SK-N-MC (cell line): ENCODE measurements at regions not wholly inside any gene's neighbourhood (a gene's known extent, or its start where the extent isn't known, plus 50 kb on each side); places are given as distances from the start of the nearest gene placed in this dataset.

Experiments used
- DNase-seq: peaks from one replicate; pipeline ENCODE4 v3.0.0-alpha.2; 2011; ENCODE audit warnings: low read depth, low spot score
- H3K27ac ChIP-seq: fragments of 200-600 bp; sonication (generic); 2 replicates; pipeline ENCODE4 v1.5.1; 2016; ENCODE audit warnings: mixed run types
- H3K36me3 ChIP-seq: fragments of 200-600 bp; sonication (generic); 2 replicates; pipeline ENCODE4 v1.6.1; 2017; ENCODE audit warnings: antibody characterized with exemption, low read length, mixed read lengths; ENCODE audit not compliant: insufficient read depth
- H3K4me3 ChIP-seq: fragments of 200-600 bp; sonication (generic); 2 replicates; pipeline ENCODE4 v1.5.1; 2016
- H3K9ac ChIP-seq: fragments of 200-600 bp; sonication (generic); 2 replicates; pipeline ENCODE4 v1.8.0; 2017; ENCODE audit warnings: mixed run types, mixed read lengths; ENCODE audit not compliant: insufficient read length
- H3K9me3 ChIP-seq: fragments of 200-600 bp; sonication (generic); 2 replicates; pipeline ENCODE4 v1.6.1; 2017; ENCODE audit warnings: low read depth, mild to moderate bottlenecking, antibody characterized with exemption, low read length, moderate library complexity, mixed read lengths
- EZH2 ChIP-seq: fragments of 200-600 bp; sonication (generic); IDR thresholded peaks from one replicate; pipeline ENCODE4 v1.6.1; 2017; ENCODE audit warnings: antibody characterized with exemption
- FOXP2 ChIP-seq: optimal IDR thresholded peaks from 2 replicates; pipeline ENCODE3; 2011; ENCODE audit warnings: mild to moderate bottlenecking, moderate library complexity; ENCODE audit not compliant: insufficient read depth; ENCODE audit errors: extremely low read length, control extremely low read depth
- POLR2AphosphoS5 ChIP-seq: IDR thresholded peaks from 2 replicates; pipeline ENCODE4 v1.6.1; 2012; ENCODE audit warnings: mild to moderate bottlenecking, low read depth, low read length, borderline replicate concordance

GRCh38 chr1:182260516-182260915, 131.1 kb downstream of the GLUL start:
- Histone ChIP-seq H3K9me3 (no peaks in the 10 kb centered on the region), H3K36me3 (no peaks in the 10 kb centered on the region), H3K4me3 (no peak overlapping the region), H3K9ac (no peak overlapping the region), H3K27ac (no peak overlapping the region)
- TF ChIP-seq POLR2AphosphoS5 (no peak), EZH2 (no peak), FOXP2 (no peak)
- DNase-seq: no peak

- Histone ChIP-seq H3K9ac (no peak overlapping the region), H3K9me3 (no peaks in the 10 kb centered on the region), H3K27ac (peak overlapping the region; percentile 73; the same call in 1 of the 2 replicates), H3K36me3 (no peaks in the 10 kb centered on the region), H3K4me3 (no peak overlapping the region)
- TF ChIP-seq POLR2AphosphoS5 (no peak), FOXP2 (no peak), EZH2 (no peak)
- DNase-seq: no peak
Measured at GRCh38 chr1:182259968-182260367, 131.6 kb downstream of the GLUL start.

- Histone ChIP-seq H3K36me3 (no peaks in the 10 kb centered on the region), H3K9ac (no peak overlapping the region), H3K4me3 (peak overlapping the region; percentile 44), H3K9me3 (no peaks in the 10 kb centered on the region), H3K27ac (peak overlapping the region; percentile 73; the same call in 1 of the 2 replicates)
- peak; percentile 48 for DNase-seq
- TF ChIP-seq EZH2 (no peak), POLR2AphosphoS5 (peak; percentile 30; the same call in 1 of the 2 replicates), FOXP2 (no peak)
Measured at GRCh38 chr1:182259229-182259872, 132.2 kb downstream of the GLUL start.

DNA sequence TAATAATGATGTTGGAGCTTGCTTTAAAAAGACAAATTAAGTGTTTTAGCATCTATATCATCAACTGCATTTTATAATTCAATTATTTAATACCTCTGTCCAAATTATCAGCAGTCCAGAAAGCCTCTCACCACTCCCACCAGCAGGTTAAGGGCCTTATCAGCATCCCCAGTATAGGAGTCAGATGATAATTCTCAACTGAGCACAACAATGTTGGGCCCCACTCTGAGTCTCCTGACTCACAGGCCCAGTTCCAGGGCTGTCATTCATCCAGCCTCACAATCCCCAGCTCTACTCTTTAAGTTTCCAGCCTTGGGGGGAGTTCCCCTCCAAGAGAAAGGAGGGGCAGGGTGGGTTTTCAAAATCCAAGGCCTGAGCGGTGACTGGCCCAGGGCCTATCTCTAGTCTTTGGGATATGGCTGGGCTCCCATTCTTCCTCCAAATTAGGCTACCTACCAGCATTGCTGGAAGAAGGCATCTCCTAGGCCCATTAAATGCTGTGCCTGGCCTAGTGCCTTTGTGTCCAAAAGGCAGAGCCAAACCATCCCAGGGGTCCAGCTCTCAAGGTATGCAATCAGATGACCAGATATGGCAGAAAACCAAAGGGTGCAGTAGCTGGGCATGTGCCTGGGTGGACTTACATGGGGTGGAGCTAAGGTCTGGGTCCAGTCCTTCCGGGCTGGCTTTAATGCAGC, 134.1 kb downstream of the GLUL start:
- no peak overlapping the region for H3K9ac ChIP-seq
- H3K27ac ChIP-seq: no peak overlapping the region
- no peaks in the 10 kb centered on the region for H3K9me3 ChIP-seq
- no peak for DNase-seq
- no peaks in the 10 kb centered on the region for H3K36me3 ChIP-seq
- no peak for TF ChIP-seq POLR2AphosphoS5
- no peak for TF ChIP-seq FOXP2
- no peak for TF ChIP-seq EZH2
- no peak overlapping the region for H3K4me3 ChIP-seq

- Histone ChIP-seq H3K9me3 (no peaks in the 10 kb centered on the region), H3K36me3 (no peaks in the 10 kb centered on the region), H3K27ac (no peak overlapping the region), H3K9ac (no peak overlapping the region), H3K4me3 (no peak overlapping the region)
- no peak for DNase-seq
- TF ChIP-seq EZH2: no peak
- TF ChIP-seq FOXP2: no peak
- no peak for TF ChIP-seq POLR2AphosphoS5
Measured at GRCh38 chr1:182256931-182257330, 134.7 kb downstream of the GLUL start.

DNA sequence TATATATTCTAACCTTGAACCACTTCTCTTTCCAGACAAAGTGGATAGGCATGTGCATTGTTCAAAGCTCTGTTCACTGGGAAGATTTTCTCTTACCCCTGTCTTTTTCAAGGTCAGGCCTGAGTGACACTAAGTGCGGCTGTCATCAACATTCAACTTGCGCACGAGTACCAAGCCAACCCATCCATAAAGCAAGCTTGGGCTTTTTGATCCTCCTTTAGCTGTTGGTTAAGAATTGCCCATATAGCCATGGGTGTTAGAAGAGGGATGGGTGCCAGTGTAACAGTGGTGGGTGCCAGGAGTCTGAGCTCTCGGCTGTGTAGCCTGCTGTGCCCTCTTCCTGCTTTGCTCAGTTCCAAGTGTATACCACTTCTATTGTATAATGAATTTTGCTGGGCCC, 136.1 kb downstream of the GLUL start:
- Histone ChIP-seq H3K4me3 (no peak overlapping the region), H3K36me3 (no peaks in the 10 kb centered on the region), H3K9ac (no peak overlapping the region), H3K9me3 (no peaks in the 10 kb centered on the region), H3K27ac (no peak overlapping the region)
- TF ChIP-seq EZH2 (no peak), POLR2AphosphoS5 (no peak), FOXP2 (no peak)
- DNase-seq: no peak

GRCh38 chr1:182253319-182253860, 138.2 kb downstream of the GLUL start:
- no peak for DNase-seq
- Histone ChIP-seq H3K4me3 (no peak overlapping the region), H3K9ac (no peak overlapping the region), H3K36me3 (no peaks in the 10 kb centered on the region), H3K9me3 (no peaks in the 10 kb centered on the region), H3K27ac (no peak overlapping the region)
- TF ChIP-seq FOXP2: no peak
- no peak for TF ChIP-seq EZH2
- no peak for TF ChIP-seq POLR2AphosphoS5

- no peak overlapping the region for H3K4me3 ChIP-seq
- no peak for DNase-seq
- no peaks in the 10 kb centered on the region for H3K36me3 ChIP-seq
- no peaks in the 10 kb centered on the region for H3K9me3 ChIP-seq
- no peak for TF ChIP-seq POLR2AphosphoS5
- no peak for TF ChIP-seq FOXP2
- no peak for TF ChIP-seq EZH2
- H3K9ac ChIP-seq: no peak overlapping the region
- H3K27ac ChIP-seq: no peak overlapping the region
Measured at GRCh38 chr1:182251561-182251960, 140.0 kb downstream of the GLUL start.
